Ishikawa (cell line): ENCODE measurements at regions not wholly inside any gene's neighbourhood (a gene's known extent, or its start where the extent isn't known, plus 50 kb on each side); places are given as distances from the start of the nearest gene placed in this dataset.

Source experiments
- EP300 ChIP-seq: IDR thresholded peaks from 2 replicates; pipeline ENCODE4 v1.6.1; 2012; ENCODE audit warnings: borderline replicate concordance
- MAX ChIP-seq: IDR thresholded peaks from 2 replicates; pipeline ENCODE4 v1.6.1; 2012
- NFIC ChIP-seq: IDR thresholded peaks from 2 replicates; pipeline ENCODE4 v1.6.1; 2012
- RAD21 ChIP-seq: IDR thresholded peaks from 2 replicates; pipeline ENCODE4 v1.6.1; 2012; ENCODE audit warnings: low read depth
- TEAD4 ChIP-seq: IDR thresholded peaks from 2 replicates; pipeline ENCODE4 v1.6.1; 2012
- ZBTB7A ChIP-seq: IDR thresholded peaks from 2 replicates; pipeline ENCODE4 v1.6.1; 2012; ENCODE audit warnings: low read depth
- TF ChIP-seq, protein P1 (sequence below): IDR thresholded peaks from 2 replicates; pipeline ENCODE4 v1.6.1; 2012; ENCODE audit warnings: low read depth, mild to moderate bottlenecking

GRCh38 chr18:38445804-38446145 is 880.2 kb upstream of the CELF4 start:
- no peak for TF ChIP-seq MAX
- TF ChIP-seq RAD21, result no peak
- TF ChIP-seq, protein P1, sequence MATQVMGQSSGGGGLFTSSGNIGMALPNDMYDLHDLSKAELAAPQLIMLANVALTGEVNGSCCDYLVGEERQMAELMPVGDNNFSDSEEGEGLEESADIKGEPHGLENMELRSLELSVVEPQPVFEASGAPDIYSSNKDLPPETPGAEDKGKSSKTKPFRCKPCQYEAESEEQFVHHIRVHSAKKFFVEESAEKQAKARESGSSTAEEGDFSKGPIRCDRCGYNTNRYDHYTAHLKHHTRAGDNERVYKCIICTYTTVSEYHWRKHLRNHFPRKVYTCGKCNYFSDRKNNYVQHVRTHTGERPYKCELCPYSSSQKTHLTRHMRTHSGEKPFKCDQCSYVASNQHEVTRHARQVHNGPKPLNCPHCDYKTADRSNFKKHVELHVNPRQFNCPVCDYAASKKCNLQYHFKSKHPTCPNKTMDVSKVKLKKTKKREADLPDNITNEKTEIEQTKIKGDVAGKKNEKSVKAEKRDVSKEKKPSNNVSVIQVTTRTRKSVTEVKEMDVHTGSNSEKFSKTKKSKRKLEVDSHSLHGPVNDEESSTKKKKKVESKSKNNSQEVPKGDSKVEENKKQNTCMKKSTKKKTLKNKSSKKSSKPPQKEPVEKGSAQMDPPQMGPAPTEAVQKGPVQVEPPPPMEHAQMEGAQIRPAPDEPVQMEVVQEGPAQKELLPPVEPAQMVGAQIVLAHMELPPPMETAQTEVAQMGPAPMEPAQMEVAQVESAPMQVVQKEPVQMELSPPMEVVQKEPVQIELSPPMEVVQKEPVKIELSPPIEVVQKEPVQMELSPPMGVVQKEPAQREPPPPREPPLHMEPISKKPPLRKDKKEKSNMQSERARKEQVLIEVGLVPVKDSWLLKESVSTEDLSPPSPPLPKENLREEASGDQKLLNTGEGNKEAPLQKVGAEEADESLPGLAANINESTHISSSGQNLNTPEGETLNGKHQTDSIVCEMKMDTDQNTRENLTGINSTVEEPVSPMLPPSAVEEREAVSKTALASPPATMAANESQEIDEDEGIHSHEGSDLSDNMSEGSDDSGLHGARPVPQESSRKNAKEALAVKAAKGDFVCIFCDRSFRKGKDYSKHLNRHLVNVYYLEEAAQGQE, result no peak
- TF ChIP-seq ZBTB7A, result no peak
- no peak for TF ChIP-seq EP300
- no peak for TF ChIP-seq NFIC
- no peak for TF ChIP-seq TEAD4
